Fibroblast of the aortic adventitia (primary cell): ENCODE measurements at regions not wholly inside any gene's neighbourhood (a gene's known extent, or its start where the extent isn't known, plus 50 kb on each side); places are given as distances from the start of the nearest gene placed in this dataset.
A peak's percentile ranks its signal among the peaks of the same experiment; 100 is the strongest.

Experiments
- DNase-seq: peaks from one replicate; pipeline ENCODE4 v3.0.0-alpha.2; 2010; ENCODE audit warnings: low read depth
- H3K4me3 ChIP-seq: 2 replicates; pipeline ENCODE4 v1.5.1; 2011; ENCODE audit warnings: low read depth, mild to moderate bottlenecking, control low read depth, low read length, moderate library complexity
- CTCF ChIP-seq: IDR thresholded peaks from 2 replicates; pipeline ENCODE4 v1.5.1; 2011; ENCODE audit warnings: mild to moderate bottlenecking, low read length, control low read depth, inconsistent platforms; ENCODE audit not compliant: insufficient read depth

- H3K4me3 ChIP-seq = no peak overlapping the region
- no peak for TF ChIP-seq CTCF
- DNase-seq = no peak
These were observed 406.3 kb downstream of the COG6 start for GRCh38 chr13:40061466-40062450.

- H3K4me3 ChIP-seq = no peak overlapping the region
- no peak for DNase-seq
- TF ChIP-seq CTCF = no peak
These were observed 407.8 kb downstream of the COG6 start for GRCh38 chr13:40063278-40063698.

GRCh38 chr13:40063703-40064102, 408.2 kb downstream of the COG6 start:
- TF ChIP-seq CTCF = no peak
- DNase-seq = no peak
- H3K4me3 ChIP-seq = no peak overlapping the region

GRCh38 chr13:40064154-40065097, 409.0 kb downstream of the COG6 start:
- DNase-seq = peak; percentile 96
- TF ChIP-seq CTCF = no peak

GRCh38 chr13:40069173-40070044, 413.9 kb downstream of the COG6 start:
- H3K4me3 ChIP-seq = no peak overlapping the region
- TF ChIP-seq CTCF = peak; percentile 83
- DNase-seq = peak; percentile 82

More at GRCh38 chr13:40064154-40065097, 409.0 kb downstream of the COG6 start:
- no peak overlapping the region for H3K4me3 ChIP-seq

- no peak for TF ChIP-seq CTCF
- no peak overlapping the region for H3K4me3 ChIP-seq
- no peak for DNase-seq
These were observed 414.9 kb downstream of the COG6 start for GRCh38 chr13:40070357-40070756.
